ENCODE measurements at regions not wholly inside any gene's neighbourhood (a gene's known extent, or its start where the extent isn't known, plus 50 kb on each side); places are given as distances from the start of the nearest gene placed in this dataset.
A peak's percentile ranks its signal among the peaks of the same experiment; 100 is the strongest.

DNA sequence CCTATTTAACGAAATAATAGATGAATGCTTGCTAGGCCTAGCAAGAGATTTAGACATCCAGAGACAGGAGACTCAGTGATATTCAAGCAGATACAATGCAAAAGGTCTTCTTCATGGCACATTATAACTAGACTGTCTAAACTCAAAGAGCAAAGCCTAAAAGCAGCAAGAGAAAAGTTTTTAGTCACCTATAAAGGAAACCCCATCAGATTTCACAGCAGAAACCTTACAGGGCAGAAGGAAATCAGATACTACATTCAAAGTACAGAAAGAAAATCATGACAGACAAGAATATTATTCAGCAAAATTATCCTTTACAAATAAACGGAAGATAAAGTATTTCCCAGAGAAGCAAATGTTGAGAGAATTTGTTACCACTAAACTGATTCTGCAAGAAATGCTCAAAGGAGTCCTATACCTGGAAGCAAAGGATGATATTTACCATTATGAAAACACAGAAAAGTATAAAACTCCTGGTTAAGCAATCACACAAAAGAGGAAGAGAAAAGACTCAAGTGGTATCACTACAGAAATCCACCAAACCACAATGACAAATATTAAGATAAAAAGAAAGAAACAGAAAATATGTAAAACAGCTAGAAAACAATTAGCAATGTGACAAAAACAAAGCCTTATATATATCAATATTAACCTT is 333.7 kb downstream of the MEI4 start:
- TF ChIP-seq MXI1 (IDR thresholded peaks at IDR 0.05; ENCODE audit: low read depth, low read length) (no peak), FOSL2 (IDR thresholded peaks at IDR 0.05; ENCODE audit: borderline replicate concordance, low read depth) (no peak)
- TF ChIP-seq, protein P1, sequence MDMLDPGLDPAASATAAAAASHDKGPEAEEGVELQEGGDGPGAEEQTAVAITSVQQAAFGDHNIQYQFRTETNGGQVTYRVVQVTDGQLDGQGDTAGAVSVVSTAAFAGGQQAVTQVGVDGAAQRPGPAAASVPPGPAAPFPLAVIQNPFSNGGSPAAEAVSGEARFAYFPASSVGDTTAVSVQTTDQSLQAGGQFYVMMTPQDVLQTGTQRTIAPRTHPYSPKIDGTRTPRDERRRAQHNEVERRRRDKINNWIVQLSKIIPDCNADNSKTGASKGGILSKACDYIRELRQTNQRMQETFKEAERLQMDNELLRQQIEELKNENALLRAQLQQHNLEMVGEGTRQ (IDR thresholded peaks at IDR 0.05; ENCODE audit: borderline replicate concordance, low read depth, low read length): no peak
- no peak overlapping the region for H2AFZ ChIP-seq (ENCODE audit: low read depth)
- no peak overlapping the region for H3K27ac ChIP-seq (ENCODE audit: low read depth in 2 of 2, low read length in 1 of 2)
- no peaks in the 10 kb centered on the region for H3F3A ChIP-seq (replicated peaks; ENCODE audit: insufficient read depth)
- H3K4me1 ChIP-seq (ENCODE audit: control insufficient read depth in 1 of 2, insufficient read depth in 2 of 2, low read depth in 1 of 2, low read length in 1 of 2): no peaks in the 10 kb centered on the region
- DNase-seq: no peak
- H3K79me2 ChIP-seq (ENCODE audit: insufficient read depth): no peaks in the 10 kb centered on the region
- no peak overlapping the region for H3K4me2 ChIP-seq
- no peak overlapping the region for H3K9ac ChIP-seq
- H4K20me1 ChIP-seq (ENCODE audit: insufficient read depth): no peaks in the 10 kb centered on the region
- H3K27me3 ChIP-seq (ENCODE audit: insufficient read depth): no peaks in the 10 kb centered on the region
- ChIA-PET CTCF (no interaction called here), POLR2A (no interaction called here)
- WGBS (ENCODE audit: low lambda C conversion rate): 7% methylated on average over 2 of the region's 2 CpGs
- H3K4me3 ChIP-seq (ENCODE audit: low read depth in 2 of 2, low read length in 1 of 2): no peak overlapping the region
- H3K9me3 ChIP-seq: no peaks in the 10 kb centered on the region
- H3K9me2 ChIP-seq: no peaks in the 10 kb centered on the region
- H3K36me3 ChIP-seq (replicated peaks in 1 of 2; ENCODE audit: control insufficient read depth in 1 of 2, insufficient read depth in 2 of 2, low read length in 1 of 2): no peaks in the 10 kb centered on the region

DNA sequence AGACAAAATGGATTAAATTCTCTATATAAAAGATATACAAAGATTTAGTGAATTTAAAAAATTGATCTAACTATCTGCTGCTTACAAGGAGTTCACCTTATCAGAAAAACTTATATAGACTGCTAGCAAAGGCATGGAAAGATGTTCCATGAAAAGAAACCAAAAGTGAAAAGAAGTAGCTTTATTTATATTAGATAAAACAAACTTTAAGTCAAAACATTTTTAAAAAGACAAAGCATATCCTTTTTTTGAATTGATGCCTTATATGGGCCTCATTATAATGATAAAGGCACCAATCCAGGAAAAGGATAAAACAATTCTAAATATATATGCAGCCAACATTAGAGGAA is 334.2 kb downstream of the MEI4 start:
- Histone ChIP-seq H3K27me3 (ENCODE audit: insufficient read depth) (no peaks in the 10 kb centered on the region), H3K27ac (ENCODE audit: low read depth in 2 of 2, low read length in 1 of 2) (no peak overlapping the region), H3K36me3 (replicated peaks in 1 of 2; ENCODE audit: control insufficient read depth in 1 of 2, insufficient read depth in 2 of 2, low read length in 1 of 2) (no peaks in the 10 kb centered on the region), H3K4me3 (ENCODE audit: low read depth in 2 of 2, low read length in 1 of 2) (no peak overlapping the region), H3K79me2 (ENCODE audit: insufficient read depth) (no peaks in the 10 kb centered on the region), H3K4me2 (no peak overlapping the region), H3F3A (replicated peaks; ENCODE audit: insufficient read depth) (no peaks in the 10 kb centered on the region), H3K4me1 (ENCODE audit: control insufficient read depth in 1 of 2, insufficient read depth in 2 of 2, low read depth in 1 of 2, low read length in 1 of 2) (no peaks in the 10 kb centered on the region), H4K20me1 (ENCODE audit: insufficient read depth) (no peaks in the 10 kb centered on the region), H2AFZ (ENCODE audit: low read depth) (no peak overlapping the region), H3K9ac (no peak overlapping the region), H3K9me3 (no peaks in the 10 kb centered on the region), H3K9me2 (no peaks in the 10 kb centered on the region)
- no peak for DNase-seq
- TF ChIP-seq EP300 (IDR thresholded peaks at IDR 0.05; ENCODE audit: borderline replicate concordance in 1 of 2, low read depth in 1 of 2, low read length in 1 of 2): no peak
- TF ChIP-seq RCOR1 (IDR thresholded peaks at IDR 0.05; ENCODE audit: low read length): no peak
- CTCF ChIA-PET: no interaction called here
- POLR2A ChIA-PET: no interaction called here

DNA sequence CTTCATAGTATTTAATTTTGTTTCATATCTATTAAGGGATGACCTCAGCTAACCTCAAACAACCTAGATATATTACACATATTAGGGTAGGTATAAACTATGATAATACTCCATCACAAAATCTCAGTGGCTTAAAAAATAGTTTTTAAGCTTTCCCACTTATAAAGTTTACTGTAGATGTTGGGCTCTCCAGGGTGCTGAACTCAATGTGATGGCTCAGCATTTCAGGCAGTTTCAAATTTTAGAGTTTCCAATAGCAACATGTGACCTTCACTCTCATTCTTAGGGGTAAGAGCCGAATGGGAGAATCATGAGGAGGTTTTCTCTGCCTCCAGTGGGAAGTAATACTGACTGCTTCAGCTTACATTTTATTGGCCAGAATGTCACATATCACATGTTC is 357.3 kb downstream of the MEI4 start:
- no peaks in the 10 kb centered on the region for H3K79me2 ChIP-seq (ENCODE audit: insufficient read depth)
- no peak overlapping the region for H3K9ac ChIP-seq
- POLR2A ChIA-PET: no interaction called here
- H3K9me3 ChIP-seq: no peaks in the 10 kb centered on the region
- H3K4me3 ChIP-seq (ENCODE audit: low read depth in 2 of 2, low read length in 1 of 2): no peak overlapping the region
- H3F3A ChIP-seq (replicated peaks; ENCODE audit: insufficient read depth): no peaks in the 10 kb centered on the region
- H3K4me2 ChIP-seq: no peak overlapping the region
- DNase-seq: no peak
- TF ChIP-seq, protein P2, sequence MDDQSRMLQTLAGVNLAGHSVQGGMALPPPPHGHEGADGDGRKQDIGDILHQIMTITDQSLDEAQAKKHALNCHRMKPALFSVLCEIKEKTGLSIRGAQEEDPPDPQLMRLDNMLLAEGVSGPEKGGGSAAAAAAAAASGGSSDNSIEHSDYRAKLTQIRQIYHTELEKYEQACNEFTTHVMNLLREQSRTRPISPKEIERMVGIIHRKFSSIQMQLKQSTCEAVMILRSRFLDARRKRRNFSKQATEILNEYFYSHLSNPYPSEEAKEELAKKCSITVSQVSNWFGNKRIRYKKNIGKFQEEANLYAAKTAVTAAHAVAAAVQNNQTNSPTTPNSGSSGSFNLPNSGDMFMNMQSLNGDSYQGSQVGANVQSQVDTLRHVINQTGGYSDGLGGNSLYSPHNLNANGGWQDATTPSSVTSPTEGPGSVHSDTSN (IDR thresholded peaks at IDR 0.05): no peak
- TF ChIP-seq, protein P3, sequence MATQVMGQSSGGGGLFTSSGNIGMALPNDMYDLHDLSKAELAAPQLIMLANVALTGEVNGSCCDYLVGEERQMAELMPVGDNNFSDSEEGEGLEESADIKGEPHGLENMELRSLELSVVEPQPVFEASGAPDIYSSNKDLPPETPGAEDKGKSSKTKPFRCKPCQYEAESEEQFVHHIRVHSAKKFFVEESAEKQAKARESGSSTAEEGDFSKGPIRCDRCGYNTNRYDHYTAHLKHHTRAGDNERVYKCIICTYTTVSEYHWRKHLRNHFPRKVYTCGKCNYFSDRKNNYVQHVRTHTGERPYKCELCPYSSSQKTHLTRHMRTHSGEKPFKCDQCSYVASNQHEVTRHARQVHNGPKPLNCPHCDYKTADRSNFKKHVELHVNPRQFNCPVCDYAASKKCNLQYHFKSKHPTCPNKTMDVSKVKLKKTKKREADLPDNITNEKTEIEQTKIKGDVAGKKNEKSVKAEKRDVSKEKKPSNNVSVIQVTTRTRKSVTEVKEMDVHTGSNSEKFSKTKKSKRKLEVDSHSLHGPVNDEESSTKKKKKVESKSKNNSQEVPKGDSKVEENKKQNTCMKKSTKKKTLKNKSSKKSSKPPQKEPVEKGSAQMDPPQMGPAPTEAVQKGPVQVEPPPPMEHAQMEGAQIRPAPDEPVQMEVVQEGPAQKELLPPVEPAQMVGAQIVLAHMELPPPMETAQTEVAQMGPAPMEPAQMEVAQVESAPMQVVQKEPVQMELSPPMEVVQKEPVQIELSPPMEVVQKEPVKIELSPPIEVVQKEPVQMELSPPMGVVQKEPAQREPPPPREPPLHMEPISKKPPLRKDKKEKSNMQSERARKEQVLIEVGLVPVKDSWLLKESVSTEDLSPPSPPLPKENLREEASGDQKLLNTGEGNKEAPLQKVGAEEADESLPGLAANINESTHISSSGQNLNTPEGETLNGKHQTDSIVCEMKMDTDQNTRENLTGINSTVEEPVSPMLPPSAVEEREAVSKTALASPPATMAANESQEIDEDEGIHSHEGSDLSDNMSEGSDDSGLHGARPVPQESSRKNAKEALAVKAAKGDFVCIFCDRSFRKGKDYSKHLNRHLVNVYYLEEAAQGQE (IDR thresholded peaks at IDR 0.05; ENCODE audit: low read depth, low read length): peak; percentile 77; the same call in 1 of the 2 replicates
- WGBS (ENCODE audit: low lambda C conversion rate): 26% methylated on average over 1 of the region's 1 CpG
- no peaks in the 10 kb centered on the region for H3K9me2 ChIP-seq
- H3K36me3 ChIP-seq (replicated peaks in 1 of 2; ENCODE audit: control insufficient read depth in 1 of 2, insufficient read depth in 2 of 2, low read length in 1 of 2): no peaks in the 10 kb centered on the region
- no peaks in the 10 kb centered on the region for H4K20me1 ChIP-seq (ENCODE audit: insufficient read depth)
- H3K4me1 ChIP-seq (ENCODE audit: control insufficient read depth in 1 of 2, insufficient read depth in 2 of 2, low read depth in 1 of 2, low read length in 1 of 2): no peaks in the 10 kb centered on the region
- H3K27ac ChIP-seq (ENCODE audit: low read depth in 2 of 2, low read length in 1 of 2): no peak overlapping the region
- no peak overlapping the region for H2AFZ ChIP-seq (ENCODE audit: low read depth)
- CTCF ChIA-PET: no interaction called here
- H3K27me3 ChIP-seq (ENCODE audit: insufficient read depth): no peaks in the 10 kb centered on the region
